Esophagus squamous epithelium (tissue), 5 donors: ENCODE measurements at regions not wholly inside any gene's neighbourhood (a gene's known extent, or its start where the extent isn't known, plus 50 kb on each side); places are given as distances from the start of the nearest gene placed in this dataset.

Experiments used
- DNase-seq: peaks from one replicate; lab custom pipeline; 2025; lab: John Stamatoyannopoulos, UW
- H3K27ac ChIP-seq, 4 donors: fragments of 200-600 bp; sonication (generic); one replicate each; pipeline ENCODE4 v1.5.1; 2016 to 2019; ENCODE audit warnings: mild to moderate bottlenecking in 1 of 4
- H3K27me3 ChIP-seq, 4 donors: fragments of 200-600 bp; sonication (generic); 1 replicate in 3 of 4; 2 replicates in 1 of 4; pipeline versions ENCODE4 v1.5.1 to v1.6.0; 2017 to 2021; ENCODE audit warnings: antibody characterized with exemption in 1 of 4
- H3K36me3 ChIP-seq, 3 donors: fragments of 200-600 bp; sonication (generic); one replicate each; pipeline ENCODE4 v1.5.1; 2016 to 2019
- H3K4me1 ChIP-seq, 3 donors: fragments of 200-600 bp; sonication (generic); one replicate each; pipeline ENCODE4 v1.5.1; 2017 to 2019
- H3K4me3 ChIP-seq, 4 donors: fragments of 200-600 bp; sonication (generic); 1 replicate in 3 of 4; 2 replicates in 1 of 4; pipeline ENCODE4 v1.5.1; 2016 to 2019; ENCODE audit warnings: mild to moderate bottlenecking in 2 of 4, moderate library complexity in 1 of 4
- H3K9me3 ChIP-seq, 3 donors: fragments of 200-600 bp; sonication (generic); one replicate each; pipeline ENCODE4 v1.5.1; 2016 to 2019
- CTCF ChIP-seq, 6 experiments: fragments of 450-650 bp in 4 of 6; fragments of 200-600 bp in 2 of 6; sonication (generic) in 2 of 6; IDR thresholded peaks; one replicate each; pipeline ENCODE4 v1.5.1; 2016 to 2019; ENCODE audit warnings: antibody characterized with exemption in 6 of 6, mild to moderate bottlenecking in 4 of 6, moderate library complexity in 4 of 6
- POLR2A ChIP-seq, 4 donors: fragments of 450-650 bp; IDR thresholded peaks; one replicate each; pipeline ENCODE4 v1.6.1; 2017; ENCODE audit warnings: antibody characterized with exemption in 4 of 4, mild to moderate bottlenecking in 4 of 4, moderate library complexity in 3 of 4
- WGBS, 2 donors: methylation state at CpG; one replicate each; pipeline ENCODE4 v1.1.5; 2018; 5-methylcytosine and 5-hydroxymethylcytosine counted together
- intact Hi-C: fragments of 100-400 bp; cut with DNase I; formaldehyde crosslinking; loops from one replicate; pipeline ENCODE4 v1.15.0; 2022
- donor health status: DM: yes; HTN: yes; CAD: no.

- TF ChIP-seq POLR2A (IDR thresholded peaks at IDR 0.05) (no peak), CTCF (IDR thresholded peaks at IDR 0.05) (no peak)
- intact Hi-C loops: no loop called here
- no peak overlapping the region for H3K27ac ChIP-seq
- WGBS, 2 donors: 31 to 52% methylated on average over 2 of the region's 2 CpGs
- no peak overlapping the region for H3K4me3 ChIP-seq
- H3K4me1 ChIP-seq: no peaks in the 10 kb centered on the region
- no peaks in the 10 kb centered on the region for H3K36me3 ChIP-seq
- no peaks in the 10 kb centered on the region for H3K27me3 ChIP-seq
- DNase-seq: no peak
- no peaks in the 10 kb centered on the region for H3K9me3 ChIP-seq
Measured at GRCh38 chr5:159630545-159630944, 285.7 kb upstream of the ADRA1B start.

- no peak for DNase-seq
- Histone ChIP-seq H3K4me1 (no peaks in the 10 kb centered on the region), H3K4me3 (no peak overlapping the region), H3K9me3 (no peaks in the 10 kb centered on the region), H3K27ac (no peak overlapping the region), H3K27me3 (no peaks in the 10 kb centered on the region), H3K36me3 (no peaks in the 10 kb centered on the region)
- WGBS, 2 donors: 57 to 61% methylated on average over 3 of the region's 3 CpGs
- no peak for TF ChIP-seq CTCF (IDR thresholded peaks at IDR 0.05)
- no peak for TF ChIP-seq POLR2A (IDR thresholded peaks at IDR 0.05)
- intact Hi-C loops: no loop called here
Measured at GRCh38 chr5:159631001-159631400, 285.3 kb upstream of the ADRA1B start.

- Histone ChIP-seq H3K27me3 (no peaks in the 10 kb centered on the region), H3K4me3 (no peak overlapping the region), H3K27ac (no peak overlapping the region), H3K36me3 (no peaks in the 10 kb centered on the region), H3K4me1 (no peaks in the 10 kb centered on the region), H3K9me3 (no peaks in the 10 kb centered on the region)
- DNase-seq: no peak
- intact Hi-C loops: no loop called here
- 81 to 85% methylated on average over 3 of the region's 3 CpGs for WGBS, 2 donors
- TF ChIP-seq POLR2A (IDR thresholded peaks at IDR 0.05) (no peak), CTCF (IDR thresholded peaks at IDR 0.05) (no peak)
Measured at GRCh38 chr5:159632866-159633265, 283.4 kb upstream of the ADRA1B start.

- H3K27ac ChIP-seq: no peak overlapping the region
- H3K4me1 ChIP-seq: no peaks in the 10 kb centered on the region
- no peak for DNase-seq
- H3K9me3 ChIP-seq: no peaks in the 10 kb centered on the region
- TF ChIP-seq CTCF (IDR thresholded peaks at IDR 0.05): no peak
- TF ChIP-seq POLR2A (IDR thresholded peaks at IDR 0.05): no peak
- H3K36me3 ChIP-seq: no peaks in the 10 kb centered on the region
- H3K27me3 ChIP-seq: peaks cover 0 to 3% (median 0%) of the 10 kb centered on the region in 4 donors
- no peak overlapping the region for H3K4me3 ChIP-seq
- intact Hi-C loops: no loop called here
Measured at GRCh38 chr5:159638481-159638880, 277.8 kb upstream of the ADRA1B start.

GRCh38 chr5:159638954-159639559, 277.2 kb upstream of the ADRA1B start:
- Histone ChIP-seq H3K4me3 (no peak overlapping the region), H3K27me3 (peaks cover 0 to 3% (median 0%) of the 10 kb centered on the region in 4 donors), H3K36me3 (no peaks in the 10 kb centered on the region), H3K4me1 (no peaks in the 10 kb centered on the region), H3K9me3 (no peaks in the 10 kb centered on the region), H3K27ac (no peak overlapping the region)
- intact Hi-C loops: no loop called here
- no peak for TF ChIP-seq POLR2A (IDR thresholded peaks at IDR 0.05)
- no peak for TF ChIP-seq CTCF (IDR thresholded peaks at IDR 0.05)
- DNase-seq: no peak
- WGBS, 2 donors: 51 to 66% methylated on average over 2 of the region's 2 CpGs
